GM18517 (cell line): ENCODE measurements at regions not wholly inside any gene's neighbourhood (a gene's known extent, or its start where the extent isn't known, plus 50 kb on each side); places are given as distances from the start of the nearest gene placed in this dataset.
"Not testable (repeated sequence)": the region's sequence is repeated elsewhere in the genome, so short reads cannot be mapped to it uniquely, and the experiment has no call there.

Experiments used
- ATAC-seq: cut with Tn5 transposase; IDR thresholded peaks from one replicate; pipeline ENCODE4 v1.9.1; 2021; ENCODE audit warnings: mild to moderate bottlenecking, moderate library complexity; ENCODE audit not compliant: unreplicated experiment

GRCh38 chr20:12925863-12926793 lies 82.6 kb upstream of the SPTLC3 start:
- ATAC-seq: no peak

GRCh38 chr20:12927489-12927888 lies 81.3 kb upstream of the SPTLC3 start:
- ATAC-seq: no peak

GRCh38 chr20:12928358-12928754 lies 80.4 kb upstream of the SPTLC3 start:
- no peak for ATAC-seq

- no peak for ATAC-seq
Measured at GRCh38 chr20:12928755-12929401, 79.9 kb upstream of the SPTLC3 start.

- ATAC-seq: no peak
Measured at GRCh38 chr20:12936020-12936419, 72.8 kb upstream of the SPTLC3 start.

GRCh38 chr20:12936524-12936923 lies 72.2 kb upstream of the SPTLC3 start:
- no peak for ATAC-seq

GRCh38 chr20:12941025-12941424 lies 67.7 kb upstream of the SPTLC3 start:
- ATAC-seq: no peak

- ATAC-seq: no peak
Measured at GRCh38 chr20:12942123-12942522, 66.6 kb upstream of the SPTLC3 start.

GRCh38 chr20:12946789-12947188 lies 62.0 kb upstream of the SPTLC3 start:
- ATAC-seq: no peak

- no peak for ATAC-seq
Measured at GRCh38 chr20:12947691-12948090, 61.1 kb upstream of the SPTLC3 start.

- no peak for ATAC-seq
Measured at GRCh38 chr20:12949429-12949980, 59.3 kb upstream of the SPTLC3 start.

- ATAC-seq: not testable (repeated sequence)
Measured at GRCh38 chr20:12954254-12954653, 54.5 kb upstream of the SPTLC3 start.

GRCh38 chr20:12955611-12956010 lies 53.2 kb upstream of the SPTLC3 start:
- no peak for ATAC-seq

- ATAC-seq: no peak
Measured at GRCh38 chr20:12956303-12956702, 52.5 kb upstream of the SPTLC3 start.

GRCh38 chr20:12957968-12958367 lies 50.8 kb upstream of the SPTLC3 start:
- ATAC-seq: no peak
